Type B pancreatic cell (in vitro differentiated cells): ENCODE measurements at regions not wholly inside any gene's neighbourhood (a gene's known extent, or its start where the extent isn't known, plus 50 kb on each side); places are given as distances from the start of the nearest gene placed in this dataset.
"Not testable (repeated sequence)": the region's sequence is repeated elsewhere in the genome, so short reads cannot be mapped to it uniquely, and the experiment has no call there.

Experiments
- DNase-seq: peaks from one replicate; pipeline ENCODE4 v3.0.0; 2021; ENCODE audit warnings: mixed read lengths; ENCODE audit not compliant: unreplicated experiment; ENCODE audit errors: extremely low spot score
- H3K27ac Mint-ChIP-seq: 2 replicates; pipeline ENCODE4 v1.8.0; 2021; ENCODE audit warnings: mild to moderate bottlenecking, mixed read lengths
- H3K27me3 Mint-ChIP-seq: 2 replicates; pipeline ENCODE4 v1.8.0; 2021; ENCODE audit warnings: mixed read lengths
- H3K36me3 Mint-ChIP-seq: 2 replicates; pipeline ENCODE4 v1.8.0; 2021; ENCODE audit warnings: mixed read lengths
- H3K4me1 Mint-ChIP-seq: one replicate; pipeline ENCODE4 v1.8.0; 2021; ENCODE audit warnings: mixed read lengths; ENCODE audit not compliant: unreplicated experiment
- H3K4me3 Mint-ChIP-seq: 2 replicates; pipeline ENCODE4 v1.8.0; 2021; ENCODE audit warnings: mild to moderate bottlenecking, mixed read lengths
- H3K9me3 Mint-ChIP-seq: 2 replicates; pipeline ENCODE4 v1.8.0; 2021; ENCODE audit warnings: mixed read lengths
- TF ChIP-seq, protein P1 (sequence below): fragments of 200-600 bp; sonication (generic); conservative IDR thresholded peaks from 2 replicates; pipeline ENCODE4 v1.5.0; 2021; ENCODE audit warnings: antibody characterized with exemption, mild to moderate bottlenecking

- TF ChIP-seq, protein P1, sequence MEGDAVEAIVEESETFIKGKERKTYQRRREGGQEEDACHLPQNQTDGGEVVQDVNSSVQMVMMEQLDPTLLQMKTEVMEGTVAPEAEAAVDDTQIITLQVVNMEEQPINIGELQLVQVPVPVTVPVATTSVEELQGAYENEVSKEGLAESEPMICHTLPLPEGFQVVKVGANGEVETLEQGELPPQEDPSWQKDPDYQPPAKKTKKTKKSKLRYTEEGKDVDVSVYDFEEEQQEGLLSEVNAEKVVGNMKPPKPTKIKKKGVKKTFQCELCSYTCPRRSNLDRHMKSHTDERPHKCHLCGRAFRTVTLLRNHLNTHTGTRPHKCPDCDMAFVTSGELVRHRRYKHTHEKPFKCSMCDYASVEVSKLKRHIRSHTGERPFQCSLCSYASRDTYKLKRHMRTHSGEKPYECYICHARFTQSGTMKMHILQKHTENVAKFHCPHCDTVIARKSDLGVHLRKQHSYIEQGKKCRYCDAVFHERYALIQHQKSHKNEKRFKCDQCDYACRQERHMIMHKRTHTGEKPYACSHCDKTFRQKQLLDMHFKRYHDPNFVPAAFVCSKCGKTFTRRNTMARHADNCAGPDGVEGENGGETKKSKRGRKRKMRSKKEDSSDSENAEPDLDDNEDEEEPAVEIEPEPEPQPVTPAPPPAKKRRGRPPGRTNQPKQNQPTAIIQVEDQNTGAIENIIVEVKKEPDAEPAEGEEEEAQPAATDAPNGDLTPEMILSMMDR: no peak
- no peaks in the 10 kb centered on the region for H3K36me3 Mint-ChIP-seq
- no peaks in the 10 kb centered on the region for H3K4me1 Mint-ChIP-seq
- no peaks in the 10 kb centered on the region for H3K9me3 Mint-ChIP-seq
- H3K27ac Mint-ChIP-seq: no peak overlapping the region
- DNase-seq: no peak
- H3K4me3 Mint-ChIP-seq: no peak overlapping the region
- H3K27me3 Mint-ChIP-seq: no peaks in the 10 kb centered on the region
These were observed 337.1 kb upstream of the PUDP start for GRCh38 chrX:7485061-7485460.

DNA sequence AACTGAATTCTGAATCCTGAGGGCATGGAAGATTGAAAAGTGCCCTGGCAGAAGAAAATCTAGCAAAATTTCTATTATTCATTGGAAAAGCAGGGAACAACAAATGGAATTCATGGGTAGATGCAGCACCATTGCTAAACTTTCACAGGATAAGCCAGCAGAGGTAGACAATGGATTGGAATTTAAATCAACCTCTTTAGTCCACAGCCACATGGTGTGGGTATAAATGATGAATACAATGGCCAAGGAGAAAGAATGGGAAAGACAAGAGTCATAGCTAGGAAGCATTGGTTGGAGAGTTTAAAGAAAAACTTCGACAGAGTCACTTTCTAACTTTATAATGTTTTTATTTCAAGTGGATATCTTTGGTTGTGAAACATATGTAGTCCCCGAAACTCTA lies 332.8 kb upstream of the PUDP start:
- DNase-seq: no peak
- Mint-ChIP-seq H3K4me1 (no peaks in the 10 kb centered on the region), H3K27me3 (no peaks in the 10 kb centered on the region), H3K27ac (no peak overlapping the region), H3K4me3 (no peak overlapping the region), H3K36me3 (no peaks in the 10 kb centered on the region), H3K9me3 (no peaks in the 10 kb centered on the region)
- TF ChIP-seq, protein P1: no peak

DNA sequence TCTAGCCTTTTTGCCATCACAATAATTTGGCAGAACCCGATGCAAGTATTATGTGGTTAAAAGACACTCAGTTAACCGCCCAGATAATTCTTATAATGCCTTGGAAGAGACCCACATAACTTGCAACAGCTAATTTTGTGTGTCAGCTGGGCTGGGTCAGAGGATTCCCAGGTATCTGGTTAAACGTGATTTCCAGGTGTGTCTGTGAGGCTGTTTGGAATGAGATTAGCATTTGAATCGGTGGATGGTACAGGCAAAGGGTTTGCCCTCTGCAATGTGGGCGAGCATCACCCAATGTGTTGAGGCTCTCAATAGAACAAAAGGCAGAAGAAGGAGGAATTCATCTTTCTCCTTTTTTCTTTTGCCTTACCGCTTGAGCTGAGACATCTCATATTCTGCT lies 314.2 kb upstream of the PUDP start:
- Mint-ChIP-seq H3K27ac (peak overlapping the region; percentile 63), H3K4me3 (peak overlapping the region; percentile 25), H3K27me3 (no peaks in the 10 kb centered on the region), H3K36me3 (no peaks in the 10 kb centered on the region), H3K4me1 (no peaks in the 10 kb centered on the region), H3K9me3 (peaks cover 6% of the 10 kb centered on the region)
- TF ChIP-seq, protein P1: no peak
- DNase-seq: no peak

DNA sequence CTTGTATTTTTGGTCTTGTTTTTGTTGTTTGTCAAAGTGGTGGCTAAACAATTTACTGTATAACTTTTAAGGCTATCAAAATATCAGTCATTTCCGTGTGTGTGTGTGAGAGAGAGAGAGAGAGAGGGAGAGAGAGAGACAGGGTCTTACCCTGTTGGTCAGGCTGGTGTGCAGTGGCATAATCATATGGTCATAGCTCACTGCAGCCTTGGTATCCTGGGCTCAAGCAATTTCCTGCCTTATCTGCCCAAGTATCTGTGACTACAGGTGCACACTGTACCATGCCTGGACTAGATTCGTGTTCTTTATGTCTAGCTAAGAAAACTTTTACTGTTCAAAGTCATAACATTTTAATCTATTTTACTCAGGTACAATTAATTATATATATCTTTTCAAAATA lies 313.1 kb upstream of the PUDP start:
- not testable (repeated sequence) for H3K27ac Mint-ChIP-seq, H3K36me3 Mint-ChIP-seq, H3K9me3 Mint-ChIP-seq, H3K4me1 Mint-ChIP-seq, H3K4me3 Mint-ChIP-seq, H3K27me3 Mint-ChIP-seq, DNase-seq

GRCh38 chrX:7447801-7448499 lies 300.0 kb upstream of the PUDP start:
- TF ChIP-seq, protein P1: no peak
- Mint-ChIP-seq H3K4me3 (no peak overlapping the region), H3K9me3 (no peaks in the 10 kb centered on the region), H3K27me3 (no peaks in the 10 kb centered on the region), H3K36me3 (no peaks in the 10 kb centered on the region), H3K4me1 (no peaks in the 10 kb centered on the region), H3K27ac (no peak overlapping the region)
- DNase-seq: no peak

DNA sequence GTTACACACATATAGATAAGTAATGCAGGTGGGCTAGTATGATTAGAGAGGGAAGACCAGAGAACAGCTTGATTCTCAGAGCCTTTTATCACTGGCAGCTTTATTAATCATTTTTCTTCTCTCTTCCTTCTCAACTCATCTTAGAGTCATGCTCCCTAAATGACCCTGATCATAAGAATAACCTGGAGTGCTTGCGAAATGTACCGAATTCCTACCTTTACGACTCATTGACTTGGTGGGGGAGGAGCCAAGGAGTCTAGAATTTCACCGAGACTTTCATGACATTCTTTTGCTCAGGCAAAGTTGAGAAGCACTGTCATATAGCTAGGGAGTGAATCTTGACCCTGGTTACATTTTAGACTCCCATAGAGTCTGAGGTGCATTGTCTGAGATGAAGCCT lies 298.9 kb upstream of the PUDP start:
- no peak overlapping the region for H3K27ac Mint-ChIP-seq
- no peaks in the 10 kb centered on the region for H3K36me3 Mint-ChIP-seq
- no peak for DNase-seq
- no peaks in the 10 kb centered on the region for H3K9me3 Mint-ChIP-seq
- no peaks in the 10 kb centered on the region for H3K4me1 Mint-ChIP-seq
- no peaks in the 10 kb centered on the region for H3K27me3 Mint-ChIP-seq
- TF ChIP-seq, protein P1: no peak
- no peak overlapping the region for H3K4me3 Mint-ChIP-seq
